Activated CD4-positive, CD25-positive, alpha-beta regulatory T cell treated with anti-CD3 and anti-CD28 coated beads, Interleukin-2, amount 50 U/mL, for 72 hours (primary cell): ENCODE measurements at regions not wholly inside any gene's neighbourhood (a gene's known extent, or its start where the extent isn't known, plus 50 kb on each side); places are given as distances from the start of the nearest gene placed in this dataset.

Source experiments
- DNase-seq: peaks from one replicate; pipeline ENCODE4 v3.0.0; 2021

DNA sequence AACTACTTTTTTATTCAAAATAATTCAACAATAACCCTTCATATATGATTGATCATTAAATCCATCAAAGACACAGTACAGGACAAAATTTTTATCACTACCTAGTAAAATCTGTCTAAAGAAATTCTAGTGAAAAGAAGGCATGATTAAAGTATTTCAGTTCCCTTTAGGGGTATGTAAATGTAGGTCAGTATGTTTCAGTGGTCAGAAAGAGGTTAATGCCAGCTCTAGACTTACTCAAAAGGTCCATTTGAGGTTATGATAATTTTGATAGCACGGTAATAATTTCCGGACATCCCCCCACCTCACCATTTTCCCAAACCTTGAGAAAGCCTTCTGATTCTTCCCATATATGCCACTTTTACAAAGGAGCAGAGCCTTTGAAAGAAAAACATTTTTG is 193.5 kb upstream of the ID4 start:
- no peak for DNase-seq

DNA sequence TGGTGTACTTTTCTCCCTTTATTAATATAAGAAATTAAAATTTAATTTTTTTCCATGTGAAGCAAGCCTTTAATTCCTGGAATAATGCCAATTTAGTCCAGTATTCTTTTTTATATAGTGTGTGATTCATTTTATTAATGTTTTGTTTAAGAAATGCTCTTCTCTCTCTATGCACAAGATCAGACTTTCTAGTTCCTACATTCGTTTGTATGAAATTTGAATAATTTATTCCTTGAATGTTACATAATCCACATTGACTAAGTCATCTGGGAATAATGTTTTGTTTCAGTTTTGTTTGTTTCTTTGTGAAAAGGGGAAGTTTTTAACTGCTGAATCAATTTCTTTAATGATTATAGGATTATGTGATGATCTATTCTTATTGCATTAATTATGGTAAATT is 181.4 kb upstream of the ID4 start:
- DNase-seq, result no peak

DNA sequence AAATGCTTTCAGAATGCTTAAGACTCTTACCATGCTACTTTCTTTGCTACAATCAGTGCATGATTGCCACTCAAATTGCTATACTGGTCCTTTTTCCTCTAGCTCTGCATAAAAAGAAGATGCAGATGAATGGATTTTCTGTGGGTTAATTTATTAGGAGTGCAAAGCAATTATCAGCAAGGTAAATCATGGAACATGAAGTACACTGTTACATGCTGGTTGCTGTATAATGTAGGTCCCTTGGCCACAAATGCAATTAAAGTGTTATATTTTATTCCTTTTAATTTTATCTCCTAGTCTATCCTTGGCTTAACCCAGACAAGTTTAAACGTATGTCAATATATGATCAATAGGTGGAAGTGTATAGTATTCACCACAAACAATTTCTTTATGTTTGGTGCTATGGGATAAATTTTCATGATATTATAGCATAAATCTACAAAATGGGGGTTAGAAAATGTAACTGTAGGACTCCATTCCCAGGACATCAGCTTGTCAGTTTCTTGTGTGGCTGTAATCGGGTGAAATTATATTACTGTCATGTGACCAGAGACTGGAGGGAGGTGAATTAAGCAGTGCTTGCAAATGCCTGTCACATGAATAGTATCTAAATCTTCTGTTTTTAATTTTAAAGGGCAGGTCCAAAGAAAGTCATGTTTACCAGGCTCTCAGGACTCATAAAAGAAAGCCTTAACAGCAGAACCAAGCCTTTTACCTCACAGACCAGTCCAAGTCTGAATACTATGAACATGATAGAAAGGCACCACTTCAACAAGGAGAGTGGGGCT is 176.9 kb upstream of the ID4 start:
- no peak for DNase-seq

DNA sequence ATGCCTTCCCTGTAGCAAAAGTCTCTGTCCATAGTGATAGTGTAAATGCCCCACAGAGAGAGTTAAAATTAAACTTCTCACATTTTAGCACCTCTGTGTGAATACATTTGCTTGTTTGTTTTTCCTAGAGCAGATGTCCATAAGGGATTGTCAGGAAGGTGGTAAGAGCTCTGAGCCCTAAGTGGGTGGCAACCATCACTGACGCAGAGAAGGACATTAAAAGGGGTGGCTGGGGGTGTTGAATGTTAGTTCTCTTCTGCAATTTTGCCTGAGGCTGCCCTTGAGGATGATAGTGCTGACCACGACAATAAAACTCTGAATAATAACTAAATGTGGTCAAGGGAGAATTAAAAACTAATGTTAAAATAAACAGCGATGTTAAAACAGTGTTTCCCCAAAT is 174.3 kb upstream of the ID4 start:
- no peak for DNase-seq

DNA sequence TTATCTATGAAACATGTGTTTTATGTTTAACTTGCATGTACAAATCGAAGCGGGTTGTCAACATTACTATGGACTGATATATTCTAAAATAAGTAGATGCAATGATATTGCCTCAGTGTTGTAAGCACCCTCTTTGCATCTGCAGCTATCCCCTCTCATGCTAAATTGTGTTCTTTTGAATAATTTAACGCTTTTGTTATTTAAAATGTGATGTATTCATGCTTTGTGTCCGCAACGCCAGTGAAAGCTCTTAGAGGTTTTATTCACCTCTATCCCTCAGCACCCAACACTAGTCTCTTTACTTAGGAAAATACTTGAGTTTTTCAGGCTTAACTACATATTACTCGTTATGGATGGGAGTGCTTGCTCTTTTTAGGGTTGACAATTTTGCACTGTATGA is 173.7 kb upstream of the ID4 start:
- DNase-seq, result no peak

DNA sequence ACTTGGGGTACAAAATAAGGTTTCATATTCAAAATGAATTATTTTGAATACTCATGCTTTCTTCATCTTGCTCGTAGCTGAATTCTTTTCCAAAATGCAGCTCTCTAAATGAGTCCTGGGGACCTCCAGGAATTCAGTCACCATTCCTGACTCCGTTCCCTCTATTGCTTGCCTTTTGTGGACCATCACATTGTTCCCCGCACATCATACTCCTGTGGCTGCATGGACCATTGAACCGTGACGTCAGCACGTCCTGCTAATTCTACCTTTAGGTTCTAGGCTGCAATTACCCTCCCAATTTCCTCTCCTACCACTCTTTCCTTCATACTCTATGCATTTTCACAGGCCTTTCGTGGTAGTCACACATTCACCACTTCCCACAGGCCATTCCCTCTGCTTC is 173.1 kb upstream of the ID4 start:
- DNase-seq, result no peak

DNA sequence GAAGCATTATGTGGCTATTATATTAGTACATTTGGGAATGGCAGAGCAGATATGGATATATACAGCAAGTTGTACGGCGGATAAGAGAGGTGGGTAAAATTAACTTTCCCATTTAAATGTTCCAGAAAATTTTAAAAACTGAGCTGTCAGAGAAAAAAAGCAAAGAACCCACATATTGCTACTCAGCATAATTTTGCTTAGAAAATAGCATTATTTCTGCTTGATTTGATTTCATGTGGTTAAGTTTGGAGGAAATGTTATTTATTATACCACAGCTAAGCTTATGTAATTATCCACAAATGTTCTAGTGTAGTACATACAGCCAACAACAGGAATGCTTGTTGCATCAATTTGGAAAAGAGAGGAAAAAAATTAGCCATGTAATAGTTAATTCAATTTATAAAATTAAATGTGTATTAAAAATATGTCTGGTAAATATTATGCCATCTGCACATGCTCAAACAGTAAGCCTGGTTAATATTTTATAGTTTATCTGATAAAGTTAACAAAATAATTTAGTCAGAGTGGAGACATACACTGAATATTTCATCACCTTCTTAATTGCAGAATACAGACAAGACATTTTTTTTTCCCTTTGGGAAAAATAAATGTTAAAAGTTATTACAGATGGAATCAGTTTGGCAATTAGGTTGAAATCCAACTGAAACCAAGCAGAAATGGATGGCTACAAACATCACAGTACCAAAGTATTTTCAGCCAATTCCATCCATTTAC is 172.1 kb upstream of the ID4 start:
- DNase-seq, result no peak

DNA sequence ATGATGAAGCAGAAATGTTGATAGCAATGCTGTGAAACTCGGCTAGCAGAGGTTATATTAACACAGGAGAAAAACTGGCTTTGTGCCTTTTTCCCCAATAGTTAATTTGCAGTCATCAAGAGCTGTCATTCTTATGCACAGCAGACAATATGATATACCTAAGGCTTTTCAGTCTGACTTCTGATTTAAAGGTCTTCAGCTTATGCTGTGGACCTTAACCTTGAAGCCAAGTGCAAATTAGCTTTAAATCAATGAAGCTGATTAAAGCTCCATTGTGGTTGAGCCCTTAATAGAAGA is 171.6 kb upstream of the ID4 start:
- DNase-seq, result no peak

DNA sequence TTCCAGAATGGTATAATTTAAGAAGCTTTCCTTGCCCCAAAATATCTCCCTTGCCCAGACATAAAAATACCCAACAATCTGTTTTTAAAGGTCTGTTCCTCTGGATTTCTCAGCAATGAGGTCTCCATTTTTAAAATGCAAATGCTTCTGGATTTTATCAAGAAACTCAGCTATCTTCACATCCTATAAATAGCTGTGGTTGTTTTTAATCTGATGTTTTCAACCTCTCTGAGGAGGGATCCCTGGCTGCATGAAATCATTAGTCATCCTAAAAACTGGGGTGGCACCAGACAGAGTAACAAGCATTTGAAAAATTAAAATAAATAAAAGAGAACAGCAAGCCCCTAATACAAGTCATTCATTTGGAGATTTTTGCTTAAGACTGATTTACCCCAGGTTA is 168.5 kb upstream of the ID4 start:
- no peak for DNase-seq

DNA sequence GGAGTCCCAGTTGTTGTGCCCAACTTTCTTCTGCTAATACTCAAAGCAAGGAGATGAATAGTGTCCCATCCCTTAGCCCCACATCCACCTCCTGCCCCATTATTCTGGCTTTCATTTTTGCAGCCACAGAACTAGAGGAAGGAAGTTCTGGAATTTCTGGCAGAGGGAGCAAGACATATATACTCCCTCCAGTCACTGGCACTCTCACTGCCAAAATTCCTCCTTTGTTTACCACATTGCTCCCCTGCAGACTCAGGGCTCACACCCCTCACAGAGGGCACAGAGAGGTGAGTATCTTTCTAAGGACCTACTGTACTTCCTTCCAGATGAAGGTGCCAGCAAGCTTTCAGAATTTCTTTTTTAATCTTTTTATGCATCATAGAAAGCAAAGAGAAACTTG is 168.0 kb upstream of the ID4 start:
- no peak for DNase-seq

DNA sequence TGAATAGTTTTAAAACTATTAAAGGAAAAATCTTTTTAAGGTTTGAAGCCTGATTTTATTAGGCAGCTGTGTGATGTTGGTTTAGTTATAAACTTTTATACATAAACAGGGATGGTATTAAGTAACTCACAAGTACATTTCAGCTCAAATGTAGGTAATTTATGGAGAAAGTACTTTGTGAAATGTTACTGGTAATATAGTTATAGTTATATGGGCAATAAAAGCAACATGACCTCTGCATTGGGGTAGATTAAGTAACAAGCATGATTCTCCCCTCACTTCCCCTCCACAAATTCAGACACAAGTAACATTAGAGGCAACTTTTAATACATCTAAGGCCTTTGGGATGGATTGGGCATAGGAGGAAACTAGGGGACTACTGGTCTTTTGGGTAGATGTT is 154.3 kb upstream of the ID4 start:
- DNase-seq, result no peak

DNA sequence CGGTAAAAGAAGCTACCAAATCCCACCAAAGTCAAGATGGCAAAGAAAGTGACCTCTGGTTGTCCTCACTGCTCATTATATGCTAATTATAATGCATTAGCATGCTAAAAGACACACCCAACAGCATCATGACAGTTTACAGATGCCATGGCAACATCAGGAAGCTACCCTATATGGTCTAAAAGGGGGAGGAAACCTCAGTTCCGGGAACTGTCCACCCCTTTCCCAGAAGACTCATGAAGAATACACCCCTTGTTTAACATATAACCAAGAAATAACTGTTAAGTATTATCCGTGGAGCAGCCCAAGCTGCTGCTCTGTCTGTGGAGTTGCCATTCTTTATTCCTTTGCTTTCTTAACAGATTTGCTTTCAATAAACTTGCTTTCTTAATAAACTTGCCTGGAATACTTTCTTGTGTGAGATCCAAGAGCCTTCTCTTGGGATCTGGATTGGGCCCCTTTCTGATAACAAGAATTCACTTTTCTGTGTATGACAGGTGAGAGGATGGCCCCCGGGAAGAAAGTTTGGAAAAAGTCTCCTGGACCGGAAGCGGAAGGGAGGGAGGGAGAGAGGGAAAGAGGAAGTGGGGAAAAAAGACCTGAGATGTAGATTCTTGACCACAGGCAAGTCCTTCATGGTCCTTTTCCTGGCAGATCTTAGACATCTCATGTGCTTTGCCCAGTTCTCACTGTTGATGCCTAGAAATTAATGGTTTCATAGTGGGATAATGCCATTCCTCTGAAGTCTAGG is 146.7 kb upstream of the ID4 start:
- no peak for DNase-seq

DNA sequence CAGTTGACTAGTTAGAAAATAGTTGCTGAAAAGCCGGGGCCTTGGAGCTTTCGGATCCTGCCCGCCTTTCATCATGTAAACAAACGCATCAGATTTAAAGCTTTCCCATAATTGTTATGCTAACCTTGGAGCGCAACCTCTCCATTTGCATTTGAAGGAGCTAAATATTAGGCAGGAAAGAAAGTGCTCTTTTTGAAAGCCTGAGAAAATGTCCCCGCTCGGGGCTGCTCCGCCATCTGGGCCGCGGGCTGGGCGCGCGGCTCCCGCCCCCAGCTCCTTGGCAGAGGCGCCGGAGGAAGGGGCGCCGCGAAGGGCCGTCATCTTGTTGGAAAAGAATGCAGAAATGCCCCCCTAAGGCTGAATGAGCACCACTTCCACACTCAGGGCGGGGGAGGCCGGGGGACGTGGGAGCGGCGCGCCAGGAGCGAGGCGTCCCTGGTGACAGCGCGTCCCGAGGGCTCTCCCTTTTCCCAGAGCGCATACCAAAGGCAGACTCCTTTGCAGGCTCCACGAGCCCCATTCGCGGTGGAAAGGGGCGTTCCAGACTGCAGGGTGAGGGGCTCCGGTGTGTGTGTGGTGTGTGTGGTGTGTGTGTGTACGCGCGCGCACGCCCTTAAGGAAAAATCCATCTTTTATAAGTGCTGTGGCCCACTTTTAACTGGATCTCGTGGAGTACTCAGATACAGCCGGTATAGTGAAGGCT is 145.6 kb upstream of the ID4 start:
- no peak for DNase-seq

DNA sequence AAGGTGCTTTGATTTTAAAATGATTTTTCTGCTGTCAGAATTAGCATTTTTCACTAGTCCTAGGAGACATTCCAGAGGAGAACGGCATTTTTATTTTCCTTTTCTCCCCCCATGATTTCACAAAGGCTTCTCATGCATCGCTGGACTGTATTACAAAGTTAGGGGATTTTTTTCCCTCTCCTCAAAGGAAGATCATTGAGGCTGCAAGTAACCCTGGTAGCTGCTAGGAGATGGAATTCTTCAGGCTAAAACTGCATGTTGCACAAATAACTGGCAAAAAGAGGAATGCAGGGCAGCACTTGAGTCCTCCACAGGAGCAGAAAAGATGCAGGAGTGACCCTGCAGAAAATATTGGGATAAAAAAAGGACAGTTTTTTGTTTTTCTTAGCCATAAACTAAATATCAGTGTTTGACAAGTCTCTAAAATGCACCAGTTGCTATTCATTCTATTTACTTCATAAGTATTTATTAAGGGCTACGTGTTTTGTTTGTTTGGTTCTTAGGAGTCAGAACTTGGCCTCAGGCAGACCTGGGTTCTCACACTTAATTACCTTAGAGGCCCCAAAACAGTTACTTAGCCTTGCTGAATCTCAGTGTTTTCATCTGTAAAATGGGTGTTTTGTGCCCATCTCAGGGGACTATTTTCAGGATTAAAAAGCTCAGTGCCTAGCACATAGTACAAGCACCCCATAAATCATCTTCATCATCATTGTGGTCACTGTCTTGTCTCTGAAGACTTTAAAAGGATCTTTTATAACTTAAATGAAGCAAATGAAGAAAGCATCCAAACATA is 144.5 kb upstream of the ID4 start:
- DNase-seq, result no peak

DNA sequence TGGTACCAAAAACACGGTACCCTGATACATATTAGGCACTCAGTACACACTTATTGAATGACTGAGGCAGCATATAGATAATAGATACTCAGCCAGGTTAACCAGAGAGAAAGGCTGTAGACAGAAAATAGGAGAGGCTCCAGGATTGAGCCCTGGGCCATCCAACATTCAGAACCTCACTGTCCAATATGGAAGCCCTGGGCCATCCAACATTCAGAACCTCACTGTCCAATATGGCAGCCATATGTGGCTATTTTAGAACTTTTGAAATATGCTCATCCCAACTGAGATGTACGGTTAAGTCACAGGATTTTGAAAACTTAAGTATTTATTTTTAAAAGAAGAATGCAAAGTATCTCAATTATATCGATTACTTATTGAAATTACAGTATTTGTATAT is 142.5 kb upstream of the ID4 start:
- no peak for DNase-seq

DNA sequence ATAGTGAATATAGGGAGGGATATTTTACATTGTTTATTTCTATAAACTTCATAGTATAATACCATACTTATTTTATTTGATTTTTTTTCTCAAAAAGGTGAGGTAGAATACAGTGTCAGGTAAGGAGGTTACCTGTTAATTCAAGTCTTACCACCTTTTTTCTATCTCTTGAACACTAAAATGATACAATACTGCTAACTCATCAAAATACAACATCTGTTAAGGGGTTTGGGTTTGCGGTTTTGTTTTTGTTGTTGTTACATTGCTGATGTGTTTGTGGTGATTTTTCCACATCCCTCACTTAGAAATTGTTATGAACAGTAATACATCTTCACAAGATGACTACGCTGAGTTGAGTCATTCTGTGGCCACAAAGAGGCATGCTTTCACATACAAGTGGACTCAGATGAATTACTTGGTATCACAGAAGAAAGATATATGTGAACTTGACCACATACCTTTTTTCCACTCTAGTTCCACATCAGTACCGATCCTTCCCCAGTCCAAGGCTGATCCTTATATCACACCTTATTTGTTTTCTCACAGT is 139.4 kb upstream of the ID4 start:
- DNase-seq, result no peak

DNA sequence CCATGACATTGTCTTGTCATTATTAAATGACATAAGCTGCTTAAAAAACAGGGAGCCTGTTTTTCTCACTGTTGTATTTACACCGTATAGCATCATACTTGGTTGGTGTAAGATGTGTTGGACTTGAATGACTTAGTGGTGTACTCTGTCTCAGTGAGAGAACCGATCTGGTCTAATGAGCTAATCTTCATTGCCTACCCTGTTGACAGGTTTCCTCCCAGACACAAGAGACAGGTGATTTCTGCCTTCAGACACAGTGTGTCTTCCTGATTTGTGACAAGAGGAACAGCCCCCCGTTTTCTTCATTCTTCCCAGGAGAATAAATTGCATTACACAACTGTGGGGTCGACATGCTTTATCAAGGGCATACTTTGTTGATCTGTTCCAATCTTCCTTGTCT is 137.2 kb upstream of the ID4 start:
- no peak for DNase-seq

DNA sequence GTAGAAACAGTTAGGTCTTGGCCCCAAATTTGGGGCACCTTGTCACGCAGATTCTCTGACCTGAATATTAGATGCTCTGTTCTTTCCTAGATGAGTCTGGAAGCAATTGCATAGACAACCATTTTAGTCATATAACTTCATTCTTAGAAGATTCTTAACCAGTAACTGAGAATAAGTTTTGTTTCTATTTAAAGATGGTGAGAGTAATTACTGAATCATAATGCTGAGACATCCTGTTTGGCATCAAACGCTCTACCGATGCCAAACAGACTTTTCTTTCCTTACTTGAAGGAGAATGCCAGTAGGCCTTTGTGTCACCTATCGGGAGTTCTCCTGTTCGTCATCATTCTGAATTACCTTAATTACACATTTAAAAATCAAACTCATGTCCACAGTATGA is 131.6 kb upstream of the ID4 start:
- DNase-seq, result no peak

DNA sequence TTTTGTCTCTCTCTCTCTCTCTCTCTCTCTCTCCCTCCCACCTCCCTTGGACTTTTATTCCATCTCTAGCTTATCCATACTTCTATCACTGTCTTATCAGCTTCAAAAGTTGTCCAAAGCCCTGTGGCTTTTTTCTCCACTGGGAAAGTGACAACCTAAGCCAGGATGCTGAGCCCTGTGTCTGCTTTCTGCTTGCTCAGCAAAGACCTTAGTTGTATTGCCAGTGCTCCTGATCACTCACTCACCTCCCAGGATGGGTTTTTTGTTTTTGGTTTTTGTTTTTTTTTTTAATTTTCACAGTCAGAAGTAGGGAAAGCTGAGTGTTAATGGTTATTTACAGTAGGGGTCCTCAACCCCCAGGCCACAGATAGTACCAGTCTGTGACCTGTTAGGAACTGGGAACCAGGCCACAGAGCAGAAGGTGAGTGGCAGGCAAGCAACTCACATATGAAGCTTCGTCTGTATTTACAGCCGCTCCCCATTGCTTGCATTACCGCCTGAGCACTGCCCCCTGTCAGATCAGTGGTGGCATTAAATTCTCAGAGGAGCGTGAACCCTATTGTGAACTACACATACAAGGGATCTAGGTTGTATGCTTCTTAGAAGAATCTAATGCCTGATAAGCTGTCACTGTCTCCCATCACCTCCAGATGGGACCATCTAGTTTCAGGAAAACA is 125.0 kb upstream of the ID4 start:
- no peak for DNase-seq

DNA sequence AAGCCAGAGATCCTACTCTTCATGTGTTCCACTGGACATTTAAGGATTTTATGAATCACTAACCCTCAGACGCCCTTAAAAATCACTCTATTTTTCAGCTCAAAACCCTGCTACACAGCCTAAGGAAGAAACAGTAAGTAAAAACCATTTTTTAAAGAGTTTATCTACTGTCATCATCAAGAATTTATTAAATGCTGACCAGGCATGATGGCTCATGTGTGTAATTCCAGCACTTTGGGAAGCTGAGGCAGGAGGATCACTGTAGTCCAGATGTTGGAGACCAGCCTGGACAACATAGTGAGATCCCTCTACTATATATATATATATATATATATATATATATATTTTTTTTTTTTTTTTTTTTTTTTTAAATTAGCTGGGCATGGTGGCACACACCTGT is 124.2 kb upstream of the ID4 start:
- DNase-seq, result no peak

DNA sequence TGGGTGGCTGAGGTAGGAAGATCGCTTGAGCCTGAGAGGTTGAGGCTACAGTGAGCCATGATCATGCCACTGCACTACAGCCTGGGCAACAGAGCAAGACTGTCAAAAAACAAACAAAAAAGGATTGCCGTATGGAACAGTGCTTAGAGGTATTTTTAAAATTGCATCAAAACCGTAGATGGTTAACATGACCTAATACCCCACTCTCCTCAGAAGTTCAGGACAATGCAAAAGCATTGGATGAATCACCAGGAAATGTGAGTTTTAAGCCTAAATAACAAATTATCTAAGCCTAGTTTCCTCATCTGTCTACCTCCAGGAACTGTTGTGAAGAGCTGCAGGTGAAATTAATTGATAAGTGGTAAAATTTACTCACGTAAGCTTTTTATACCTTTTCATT is 123.8 kb upstream of the ID4 start:
- DNase-seq, result no peak

DNA sequence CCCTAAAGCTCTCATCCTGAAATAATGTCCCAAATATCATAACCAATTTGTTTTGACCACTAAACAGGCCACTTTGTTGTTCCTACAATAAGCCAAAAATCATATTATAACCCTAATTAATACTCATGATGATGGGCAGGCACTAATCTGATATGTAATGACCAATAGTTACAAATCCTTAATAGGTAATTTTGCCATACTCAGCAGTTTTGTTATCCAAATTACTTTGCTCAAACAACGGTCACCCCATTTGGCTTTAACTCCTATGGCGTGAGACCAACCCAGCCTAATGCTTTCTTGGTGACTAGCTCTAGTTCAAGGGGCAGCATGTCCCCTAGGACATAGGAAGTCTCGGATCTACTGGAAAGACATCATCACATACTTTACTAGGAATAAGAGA is 123.2 kb upstream of the ID4 start:
- DNase-seq, result no peak
